ENCODE measurements at regions not wholly inside any gene's neighbourhood (a gene's known extent, or its start where the extent isn't known, plus 50 kb on each side); places are given as distances from the start of the nearest gene placed in this dataset.

GRCh38 chr3:152617609-152618008, 217.3 kb upstream of the P2RY1 start:
- no peaks in the 10 kb centered on the region for H3K36me3 ChIP-seq (ENCODE audit: insufficient read depth, low read length)
- H3K4me1 ChIP-seq (ENCODE audit: insufficient read depth, low read length) = peaks cover 10% of the 10 kb centered on the region
- no peak overlapping the region for H3K4me3 ChIP-seq (ENCODE audit: low read length)
- no peaks in the 10 kb centered on the region for H3K27me3 ChIP-seq (ENCODE audit: insufficient read depth, low read length)
- no peak overlapping the region for H2AFZ ChIP-seq (ENCODE audit: low read depth, low read length)
- H3K9me3 ChIP-seq (ENCODE audit: low read length) = no peaks in the 10 kb centered on the region

DNA sequence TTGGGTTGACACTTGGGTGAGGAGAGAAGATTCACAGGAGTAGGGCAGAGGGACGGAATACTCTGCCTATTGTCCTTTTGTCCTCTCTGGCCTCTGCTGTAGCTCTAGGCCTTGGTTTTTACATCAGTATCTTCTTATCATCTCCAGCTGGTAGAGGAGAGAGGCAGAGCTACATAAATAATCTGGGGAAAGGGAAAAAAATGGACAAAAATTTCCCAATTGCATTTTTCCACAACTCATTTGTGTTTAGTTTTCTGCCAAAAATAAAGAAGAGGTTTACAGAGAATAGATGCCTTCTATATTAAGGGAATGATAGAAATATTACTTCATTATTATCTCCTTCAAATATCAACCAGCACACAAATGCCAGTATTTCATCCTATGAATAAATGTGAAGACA, 216.4 kb upstream of the P2RY1 start:
- Histone ChIP-seq H3K4me1 (ENCODE audit: insufficient read depth, low read length) (peaks cover 10% of the 10 kb centered on the region), H3K36me3 (ENCODE audit: insufficient read depth, low read length) (no peaks in the 10 kb centered on the region), H3K4me3 (ENCODE audit: low read length) (no peak overlapping the region), H3K9me3 (ENCODE audit: low read length) (no peaks in the 10 kb centered on the region), H3K27me3 (ENCODE audit: insufficient read depth, low read length) (no peaks in the 10 kb centered on the region), H2AFZ (ENCODE audit: low read depth, low read length) (no peak overlapping the region)

DNA sequence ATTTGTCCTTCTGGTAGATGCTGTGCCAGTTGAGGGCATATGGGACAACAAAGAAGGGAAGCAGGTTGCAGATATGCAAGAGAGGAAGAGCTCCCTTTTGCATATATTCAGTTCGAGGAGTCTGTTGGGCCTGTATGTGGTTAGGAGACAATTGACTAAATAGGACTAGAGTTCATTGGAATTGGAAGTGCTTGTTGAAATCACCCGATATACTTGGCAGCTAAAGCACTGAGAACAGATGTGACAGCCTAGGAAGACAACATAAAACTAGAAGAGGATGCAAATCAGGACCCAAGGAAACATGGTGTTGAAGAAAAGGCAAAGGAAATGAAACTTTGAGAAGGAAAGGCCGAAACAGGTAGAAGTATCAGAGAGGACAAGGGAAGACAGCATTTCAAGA, 215.2 kb upstream of the P2RY1 start:
- Histone ChIP-seq H3K27me3 (ENCODE audit: insufficient read depth, low read length) (no peaks in the 10 kb centered on the region), H2AFZ (ENCODE audit: low read depth, low read length) (no peak overlapping the region), H3K4me3 (ENCODE audit: low read length) (no peak overlapping the region), H3K4me1 (ENCODE audit: insufficient read depth, low read length) (peaks cover 10% of the 10 kb centered on the region), H3K9me3 (ENCODE audit: low read length) (no peaks in the 10 kb centered on the region), H3K36me3 (ENCODE audit: insufficient read depth, low read length) (no peaks in the 10 kb centered on the region)

GRCh38 chr3:152620395-152620794, 214.5 kb upstream of the P2RY1 start:
- Histone ChIP-seq H3K27me3 (ENCODE audit: insufficient read depth, low read length) (no peaks in the 10 kb centered on the region), H2AFZ (ENCODE audit: low read depth, low read length) (no peak overlapping the region), H3K9me3 (ENCODE audit: low read length) (no peaks in the 10 kb centered on the region), H3K36me3 (ENCODE audit: insufficient read depth, low read length) (no peaks in the 10 kb centered on the region), H3K4me1 (ENCODE audit: insufficient read depth, low read length) (peaks cover 10% of the 10 kb centered on the region), H3K4me3 (ENCODE audit: low read length) (no peak overlapping the region)

DNA sequence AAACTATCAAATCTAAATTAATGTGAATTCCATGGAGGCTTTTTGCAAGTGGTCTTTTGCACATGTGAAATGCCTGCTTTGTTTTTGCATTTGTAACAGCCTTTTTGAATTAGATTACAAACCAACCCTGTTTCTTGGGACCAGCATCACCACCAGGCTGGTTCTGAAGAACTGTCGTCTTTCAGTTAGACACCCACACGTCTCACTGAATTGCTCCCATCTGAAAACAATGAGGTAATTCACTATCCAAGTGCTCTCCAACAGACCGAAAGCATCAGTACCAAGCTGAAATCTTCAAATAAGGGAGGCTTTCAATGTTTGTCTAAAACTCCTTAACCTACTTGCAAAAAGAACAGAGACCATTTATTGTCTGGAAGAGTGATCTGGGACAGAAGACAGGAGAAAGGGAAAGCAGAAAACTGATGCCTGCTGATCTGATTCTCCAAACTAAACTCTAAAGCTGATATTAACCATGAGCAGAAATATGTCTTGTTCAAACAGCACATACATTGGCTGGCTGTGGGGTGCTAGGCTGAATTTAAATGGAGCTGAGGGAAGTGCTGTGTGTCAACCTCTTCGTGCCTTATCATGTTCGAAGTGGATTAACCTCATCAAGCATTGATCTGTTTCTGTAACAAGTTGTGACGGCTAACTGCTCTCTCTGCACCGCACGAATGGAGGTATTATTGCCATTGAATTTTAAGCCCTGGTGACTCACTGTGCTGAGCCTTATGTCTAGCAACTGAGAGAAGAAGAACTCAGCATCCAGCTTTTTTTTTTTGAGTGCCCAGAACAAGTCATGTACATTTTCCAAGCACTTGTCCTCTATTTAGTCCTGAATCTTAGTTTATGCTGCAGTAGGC, 213.7 kb upstream of the P2RY1 start:
- peaks cover 10% of the 10 kb centered on the region for H3K4me1 ChIP-seq (ENCODE audit: insufficient read depth, low read length)
- no peak overlapping the region for H3K4me3 ChIP-seq (ENCODE audit: low read length)
- no peaks in the 10 kb centered on the region for H3K36me3 ChIP-seq (ENCODE audit: insufficient read depth, low read length)
- no peaks in the 10 kb centered on the region for H3K9me3 ChIP-seq (ENCODE audit: low read length)
- H3K27me3 ChIP-seq (ENCODE audit: insufficient read depth, low read length) = no peaks in the 10 kb centered on the region
- no peak overlapping the region for H2AFZ ChIP-seq (ENCODE audit: low read depth, low read length)

- Histone ChIP-seq H3K36me3 (ENCODE audit: insufficient read depth, low read length) (no peaks in the 10 kb centered on the region), H3K4me1 (ENCODE audit: insufficient read depth, low read length) (peaks cover 10% of the 10 kb centered on the region), H3K27me3 (ENCODE audit: insufficient read depth, low read length) (no peaks in the 10 kb centered on the region), H2AFZ (ENCODE audit: low read depth, low read length) (no peak overlapping the region), H3K9me3 (ENCODE audit: low read length) (no peaks in the 10 kb centered on the region), H3K4me3 (ENCODE audit: low read length) (no peak overlapping the region)
Observed at GRCh38 chr3:152621967-152622810, 212.7 kb upstream of the P2RY1 start.

GRCh38 chr3:152622811-152623167, 212.1 kb upstream of the P2RY1 start:
- H3K4me3 ChIP-seq (ENCODE audit: low read length) = no peak overlapping the region
- H3K36me3 ChIP-seq (ENCODE audit: insufficient read depth, low read length) = no peaks in the 10 kb centered on the region
- H3K27me3 ChIP-seq (ENCODE audit: insufficient read depth, low read length) = no peaks in the 10 kb centered on the region
- H3K4me1 ChIP-seq (ENCODE audit: insufficient read depth, low read length) = peaks cover 10% of the 10 kb centered on the region
- H2AFZ ChIP-seq (ENCODE audit: low read depth, low read length) = no peak overlapping the region
- H3K9me3 ChIP-seq (ENCODE audit: low read length) = no peaks in the 10 kb centered on the region

DNA sequence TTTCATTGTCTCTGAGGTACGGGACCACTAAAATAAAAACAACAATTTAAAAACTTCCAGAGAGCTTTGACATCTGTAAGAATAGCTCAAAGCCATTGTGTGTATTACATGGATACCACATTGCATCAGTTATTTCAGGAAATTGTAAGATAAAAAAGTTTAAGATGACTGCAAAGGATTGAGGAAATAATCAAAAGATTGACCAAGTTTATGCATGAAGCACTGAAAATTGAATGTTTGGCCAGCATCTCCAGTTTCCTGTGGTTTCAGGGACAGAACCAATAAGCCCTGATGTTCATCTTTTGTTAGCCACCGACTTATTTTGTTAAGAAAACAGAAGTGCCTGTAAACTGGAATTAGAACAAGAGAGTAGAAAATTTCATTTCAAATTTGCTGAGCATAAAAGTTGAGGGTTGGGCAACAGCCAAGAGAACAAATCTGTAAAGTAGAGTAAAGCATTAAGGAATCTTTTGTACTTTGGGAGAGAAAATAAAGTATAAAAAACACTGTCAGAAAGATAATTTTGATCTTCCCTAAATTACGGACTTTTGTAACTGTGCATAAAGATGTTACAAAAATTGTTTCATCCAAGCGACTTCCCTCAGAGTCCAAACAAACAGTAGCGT, 211.5 kb upstream of the P2RY1 start:
- H3K4me3 ChIP-seq (ENCODE audit: low read length) = no peak overlapping the region
- H3K27me3 ChIP-seq (ENCODE audit: insufficient read depth, low read length) = no peaks in the 10 kb centered on the region

GRCh38 chr3:152626226-152626625, 208.7 kb upstream of the P2RY1 start:
- Histone ChIP-seq H3K4me3 (ENCODE audit: low read length) (no peak overlapping the region), H3K9me3 (ENCODE audit: low read length) (no peaks in the 10 kb centered on the region), H2AFZ (ENCODE audit: low read depth, low read length) (no peak overlapping the region), H3K27me3 (ENCODE audit: insufficient read depth, low read length) (no peaks in the 10 kb centered on the region), H3K4me1 (ENCODE audit: insufficient read depth, low read length) (peaks cover 2% of the 10 kb centered on the region), H3K36me3 (ENCODE audit: insufficient read depth, low read length) (no peaks in the 10 kb centered on the region)

More for the DNA sequence above, 211.5 kb upstream of the P2RY1 start:
- H3K36me3 ChIP-seq (ENCODE audit: insufficient read depth, low read length) = no peaks in the 10 kb centered on the region
- H3K9me3 ChIP-seq (ENCODE audit: low read length) = no peaks in the 10 kb centered on the region
- no peak overlapping the region for H2AFZ ChIP-seq (ENCODE audit: low read depth, low read length)
- H3K4me1 ChIP-seq (ENCODE audit: insufficient read depth, low read length) = peaks cover 7% of the 10 kb centered on the region

- no peaks in the 10 kb centered on the region for H3K9me3 ChIP-seq (ENCODE audit: low read length)
- no peak overlapping the region for H2AFZ ChIP-seq (ENCODE audit: low read depth, low read length)
- H3K4me1 ChIP-seq (ENCODE audit: insufficient read depth, low read length) = no peaks in the 10 kb centered on the region
- no peaks in the 10 kb centered on the region for H3K36me3 ChIP-seq (ENCODE audit: insufficient read depth, low read length)
- no peaks in the 10 kb centered on the region for H3K27me3 ChIP-seq (ENCODE audit: insufficient read depth, low read length)
- H3K4me3 ChIP-seq (ENCODE audit: low read length) = no peak overlapping the region
Observed at GRCh38 chr3:152628496-152628895, 206.4 kb upstream of the P2RY1 start.

GRCh38 chr3:152629363-152630122, 205.4 kb upstream of the P2RY1 start:
- Histone ChIP-seq H3K9me3 (ENCODE audit: low read length) (no peaks in the 10 kb centered on the region), H3K4me3 (ENCODE audit: low read length) (no peak overlapping the region), H3K4me1 (ENCODE audit: insufficient read depth, low read length) (no peaks in the 10 kb centered on the region), H2AFZ (ENCODE audit: low read depth, low read length) (no peak overlapping the region), H3K36me3 (ENCODE audit: insufficient read depth, low read length) (no peaks in the 10 kb centered on the region), H3K27me3 (ENCODE audit: insufficient read depth, low read length) (no peaks in the 10 kb centered on the region)

DNA sequence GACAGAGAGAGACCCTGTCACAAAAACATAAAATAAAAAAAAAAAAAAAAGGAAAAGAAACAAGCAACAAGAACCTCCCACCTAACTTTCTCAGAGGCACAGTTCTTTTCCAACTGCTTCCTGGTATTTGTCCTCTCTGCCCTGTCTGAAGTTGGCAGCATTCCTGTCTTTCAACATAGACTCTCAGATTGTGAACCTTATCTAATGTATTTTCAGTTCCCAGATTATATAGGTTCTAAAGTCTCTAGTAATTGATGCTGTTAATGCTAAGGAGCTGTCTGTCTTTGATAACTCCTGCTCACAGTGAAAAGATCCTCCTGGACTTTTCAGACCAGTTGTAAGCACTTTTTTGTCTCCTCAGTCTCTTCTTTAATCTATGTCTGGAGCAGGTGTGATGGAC, 199.5 kb upstream of the P2RY1 start:
- Histone ChIP-seq H3K4me3 (ENCODE audit: low read length) (no peak overlapping the region), H3K36me3 (ENCODE audit: insufficient read depth, low read length) (no peaks in the 10 kb centered on the region), H3K4me1 (ENCODE audit: insufficient read depth, low read length) (no peaks in the 10 kb centered on the region), H2AFZ (ENCODE audit: low read depth, low read length) (no peak overlapping the region), H3K9me3 (ENCODE audit: low read length) (no peaks in the 10 kb centered on the region), H3K27me3 (ENCODE audit: insufficient read depth, low read length) (no peaks in the 10 kb centered on the region)
